Fibroblast of the conjunctiva (primary cell): ENCODE measurements at regions not wholly inside any gene's neighbourhood (a gene's known extent, or its start where the extent isn't known, plus 50 kb on each side); places are given as distances from the start of the nearest gene placed in this dataset.

Experiments used
- DNase-seq: peaks from one replicate; pipeline ENCODE4 v3.0.0-alpha.2; 2010; ENCODE audit warnings: low read depth

DNA sequence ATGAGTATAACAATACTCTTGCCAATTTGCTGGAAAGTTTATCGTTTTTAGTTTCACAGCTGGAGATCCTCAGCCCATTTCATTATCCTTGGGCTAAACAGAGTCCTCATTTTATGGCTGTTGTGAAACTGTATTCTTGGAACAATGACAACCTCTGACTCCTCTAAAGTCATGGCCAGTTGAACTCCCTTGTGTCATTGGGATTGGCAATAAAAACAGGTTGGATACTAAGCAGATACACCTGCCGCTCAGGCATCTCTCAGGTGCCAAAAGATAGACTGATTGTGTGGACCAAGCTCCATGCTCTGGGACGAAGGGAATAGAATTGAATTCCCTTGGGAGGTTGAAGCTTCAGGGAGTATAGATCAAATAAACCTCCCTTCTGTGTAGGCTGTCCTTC lies 182.2 kb downstream of the WDR11 start:
- DNase-seq, result no peak

DNA sequence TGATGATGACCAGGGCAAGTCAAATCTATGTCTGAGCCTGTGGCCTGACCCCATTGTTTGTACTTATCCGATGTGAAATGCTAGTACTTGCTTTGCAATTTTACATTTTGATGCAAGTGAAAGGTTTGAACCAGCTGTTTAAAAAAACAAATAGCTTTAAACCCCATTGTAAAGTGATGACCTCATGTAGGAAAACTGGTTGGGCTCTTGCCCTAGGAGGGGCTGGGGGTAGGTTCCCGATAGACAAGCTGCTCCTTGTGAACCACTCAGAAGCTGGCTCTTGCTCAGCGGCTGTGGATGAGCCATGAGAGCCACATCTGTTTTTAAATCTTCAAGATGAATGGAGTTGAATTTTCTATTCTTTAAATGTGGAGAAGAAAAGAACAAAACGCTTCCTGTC lies 185.3 kb downstream of the WDR11 start:
- no peak for DNase-seq

DNA sequence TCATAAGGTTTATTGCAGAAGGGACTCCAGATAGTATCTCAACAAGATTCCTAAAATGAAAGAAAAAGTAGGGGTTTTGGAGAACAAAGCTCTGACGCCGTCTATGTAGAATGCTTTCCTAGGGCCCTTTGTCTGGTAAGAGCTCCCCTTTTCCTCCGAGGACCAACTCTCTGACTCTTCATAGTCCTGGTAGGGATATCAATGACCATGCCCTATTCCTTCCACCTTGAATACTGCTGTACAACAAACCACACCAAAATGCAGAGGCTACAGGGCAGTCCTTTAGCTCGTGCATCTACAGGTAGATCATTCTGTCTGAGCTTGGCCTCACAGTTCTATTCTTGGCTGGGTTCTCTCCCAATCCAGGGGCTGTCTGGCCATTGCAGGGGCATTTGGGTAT lies 190.3 kb downstream of the WDR11 start:
- DNase-seq, result no peak

DNA sequence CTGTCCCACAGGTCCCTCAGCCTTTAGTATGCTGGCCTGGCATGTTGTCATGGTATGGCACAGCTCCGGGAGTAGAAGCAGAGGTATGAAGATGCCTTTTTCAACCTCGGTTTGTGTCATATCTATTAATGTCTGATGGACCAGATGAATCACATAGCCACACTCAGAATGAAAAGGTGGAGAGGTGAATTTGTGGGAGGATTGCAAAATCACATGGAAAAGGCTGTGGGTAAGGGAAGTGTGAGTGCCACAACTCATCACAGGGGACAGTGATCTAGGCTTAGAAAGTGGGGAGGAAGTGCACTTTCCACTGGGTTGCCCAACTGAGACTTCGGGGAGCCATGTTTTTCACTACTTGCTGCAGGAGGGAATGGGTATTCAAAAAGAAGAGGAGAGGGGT lies 190.7 kb downstream of the WDR11 start:
- no peak for DNase-seq

DNA sequence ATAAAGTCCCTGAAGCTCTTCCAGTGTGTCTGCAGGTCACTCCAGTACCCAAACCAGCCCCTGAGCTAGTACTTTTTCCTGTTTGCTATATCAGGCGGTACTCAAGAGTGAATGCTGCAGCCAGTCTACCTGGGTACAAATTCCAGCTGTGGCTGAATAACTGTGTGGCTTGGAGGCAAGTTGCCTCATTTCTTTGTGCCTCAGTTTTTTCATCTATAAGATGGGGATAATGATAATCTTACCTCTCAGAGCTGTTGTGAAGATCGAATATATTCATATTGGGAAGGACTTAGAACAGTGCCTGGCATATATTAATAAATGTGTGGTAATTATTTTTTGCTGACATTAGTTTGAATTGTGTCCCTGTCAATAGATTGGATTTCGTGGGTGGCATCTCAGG lies 191.2 kb downstream of the WDR11 start:
- DNase-seq, result no peak

DNA sequence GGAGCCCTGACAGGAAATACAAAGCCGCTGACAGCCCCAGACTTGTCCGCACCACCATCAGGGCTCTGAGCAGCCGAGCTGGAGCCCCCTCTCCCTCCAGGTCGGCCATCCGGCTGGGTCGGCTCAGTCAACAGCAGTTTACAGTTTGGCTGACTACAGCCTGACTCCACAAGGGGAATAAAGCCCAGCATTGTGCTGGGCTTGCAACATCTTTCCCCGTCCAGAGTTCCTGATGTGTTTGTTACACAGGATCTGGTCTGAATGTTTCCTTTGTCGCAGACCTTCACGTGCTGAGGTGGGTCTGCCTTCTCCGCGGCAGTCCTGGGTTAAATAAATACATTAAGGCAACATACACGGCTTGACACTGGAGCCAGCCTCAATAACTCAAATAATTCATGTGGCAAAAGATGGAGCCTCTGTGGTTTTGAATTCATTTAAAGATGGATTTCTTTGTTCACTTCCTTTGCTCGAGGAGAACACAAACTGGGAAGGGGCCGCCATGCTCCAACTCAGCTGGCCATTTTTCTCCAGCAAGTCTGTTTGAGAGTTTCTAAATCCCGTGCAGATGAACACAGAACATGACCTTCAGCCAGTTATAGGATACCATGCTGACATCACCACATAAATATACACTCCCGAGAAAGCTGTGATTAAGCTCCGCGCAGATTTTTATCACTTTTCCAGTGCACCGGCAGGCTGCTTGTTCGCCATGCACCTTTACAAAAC lies 192.1 kb downstream of the WDR11 start:
- no peak for DNase-seq

DNA sequence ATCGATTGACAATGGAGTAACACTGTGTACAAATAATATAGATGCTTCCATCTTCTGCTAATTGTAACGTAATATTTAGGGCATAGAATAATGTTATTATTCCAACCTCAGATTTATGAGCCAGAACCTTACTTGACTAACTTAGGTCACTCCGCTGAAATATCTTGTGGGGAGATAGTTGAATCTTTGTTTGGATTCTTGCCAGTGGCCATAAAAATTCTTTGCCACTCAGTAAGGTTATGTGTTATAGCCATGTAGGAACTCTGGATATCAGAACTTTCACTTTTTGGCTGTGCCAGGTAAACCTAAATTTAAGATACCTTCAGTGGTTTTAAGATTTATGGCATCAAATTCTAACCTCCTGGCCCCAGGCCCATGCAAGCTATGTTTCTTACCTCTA lies 197.6 kb downstream of the WDR11 start:
- DNase-seq, result no peak

DNA sequence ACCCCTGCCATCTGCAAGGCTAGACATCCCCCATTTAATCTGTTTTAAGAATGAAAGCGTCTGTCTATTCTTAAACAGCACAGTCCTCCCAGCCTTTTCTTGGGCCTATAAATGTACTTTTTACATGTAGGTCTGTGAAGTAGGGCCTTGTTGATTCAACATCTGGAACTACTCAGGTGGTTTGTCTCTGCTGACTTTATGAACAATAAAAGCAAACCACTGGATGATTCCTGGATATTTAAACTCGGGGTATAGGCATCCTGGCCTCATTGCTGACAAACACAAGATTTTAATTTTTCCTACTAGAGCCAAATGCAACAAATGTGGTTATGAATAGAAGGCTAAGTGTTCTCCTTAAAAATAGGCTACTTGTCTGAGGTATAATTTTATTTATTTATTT lies 198.3 kb downstream of the WDR11 start:
- DNase-seq, result no peak

DNA sequence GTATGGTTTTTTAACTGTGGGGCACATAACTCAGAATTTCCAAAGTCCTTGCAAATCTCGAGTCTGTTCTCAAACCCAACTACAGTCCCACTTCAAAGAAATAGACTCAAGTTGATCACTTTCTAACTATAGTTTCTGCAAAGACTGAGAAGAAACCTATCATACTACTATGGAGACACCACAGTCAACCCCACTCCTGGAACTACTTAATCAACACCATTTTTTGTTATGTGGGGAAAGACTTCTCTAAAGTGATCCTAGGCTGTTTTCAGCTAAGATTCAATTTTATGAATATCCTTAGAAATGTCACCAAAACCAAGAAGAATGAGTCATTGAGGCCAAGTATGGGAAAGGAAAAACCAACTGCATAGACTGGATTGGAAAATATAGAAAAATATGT lies 198.8 kb downstream of the WDR11 start:
- DNase-seq, result no peak

DNA sequence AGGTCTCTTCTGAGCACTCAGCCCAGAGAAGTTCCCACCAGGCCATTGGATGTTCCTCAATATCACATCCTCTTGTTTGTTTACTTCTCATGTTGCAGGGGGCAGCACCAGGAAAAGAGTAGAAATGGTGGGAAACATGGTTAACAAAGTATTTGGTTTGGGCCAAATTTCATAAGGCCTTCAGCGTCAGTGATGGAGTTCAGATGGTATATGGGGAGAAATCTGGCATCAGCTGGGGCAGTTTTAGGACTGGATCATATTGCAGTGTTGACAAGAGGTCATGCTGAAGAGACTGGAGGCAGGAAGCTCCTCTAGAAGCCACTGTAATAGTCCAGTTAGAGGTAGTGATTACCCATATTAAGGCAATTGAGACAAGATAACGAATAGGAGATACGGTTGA lies 200.0 kb downstream of the WDR11 start:
- no peak for DNase-seq

DNA sequence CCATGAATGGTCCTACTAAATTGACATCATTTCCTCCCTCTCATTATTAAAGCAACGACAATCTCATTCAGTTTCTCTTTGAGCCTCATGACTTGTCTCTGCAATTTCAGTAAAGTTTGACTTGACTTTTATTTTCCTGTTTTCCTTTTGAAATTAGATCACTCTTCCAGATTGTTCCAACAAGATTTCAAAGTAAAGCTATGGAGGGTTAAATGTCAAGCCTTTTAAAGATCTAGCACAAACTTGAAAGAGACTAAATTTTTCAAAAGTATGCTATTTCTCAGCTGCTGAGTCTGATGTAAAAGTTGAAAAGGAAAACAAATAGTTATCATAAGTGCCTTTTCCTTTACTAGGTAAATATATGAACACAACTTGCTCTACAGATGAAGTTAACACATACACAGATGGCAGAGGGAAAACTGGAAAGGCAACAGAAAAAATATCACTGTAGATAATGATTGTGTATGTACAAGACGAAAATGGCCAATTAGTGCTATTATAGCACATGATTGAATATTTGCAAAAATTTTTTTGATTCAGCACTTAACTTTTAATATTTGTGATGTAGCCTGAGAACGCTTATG lies 200.6 kb downstream of the WDR11 start:
- DNase-seq, result no peak

DNA sequence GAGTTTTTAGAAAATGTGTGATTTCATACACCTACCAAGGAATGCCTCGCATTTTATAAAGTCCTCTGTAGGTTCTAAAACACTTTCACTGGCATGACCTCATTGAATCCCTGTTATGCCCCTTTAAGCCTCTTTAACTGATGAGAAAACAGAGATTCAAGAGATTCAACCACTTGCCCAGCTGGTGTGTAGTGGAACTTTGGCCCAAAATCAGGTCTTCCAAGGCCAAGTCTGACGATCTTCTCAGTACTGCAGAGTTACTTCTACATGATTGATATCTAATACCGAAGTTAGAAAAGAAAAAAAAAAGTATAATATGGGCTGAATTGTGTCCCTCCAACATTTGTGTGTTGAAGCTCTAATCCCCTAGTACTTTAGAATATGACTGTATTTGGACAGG lies 202.0 kb downstream of the WDR11 start:
- DNase-seq, result no peak

DNA sequence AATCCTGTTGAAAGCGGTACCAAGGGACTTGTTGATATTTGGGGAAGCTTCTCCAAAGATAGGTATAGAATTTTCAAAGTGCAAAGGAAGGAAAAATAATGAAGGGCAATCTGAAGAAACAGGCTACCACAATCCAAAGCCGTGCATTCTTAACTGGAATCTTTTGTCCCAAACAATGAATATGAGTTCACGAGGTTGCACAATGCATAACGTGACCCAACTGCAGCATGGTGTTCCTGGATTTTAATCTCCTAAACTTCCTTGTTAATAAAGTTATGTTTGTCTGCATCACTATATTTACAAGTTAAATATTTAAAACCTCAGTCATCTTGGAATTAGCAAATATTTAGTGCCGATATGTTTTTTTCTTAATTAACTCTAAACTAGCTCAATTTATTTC lies 203.7 kb downstream of the WDR11 start:
- DNase-seq, result no peak

DNA sequence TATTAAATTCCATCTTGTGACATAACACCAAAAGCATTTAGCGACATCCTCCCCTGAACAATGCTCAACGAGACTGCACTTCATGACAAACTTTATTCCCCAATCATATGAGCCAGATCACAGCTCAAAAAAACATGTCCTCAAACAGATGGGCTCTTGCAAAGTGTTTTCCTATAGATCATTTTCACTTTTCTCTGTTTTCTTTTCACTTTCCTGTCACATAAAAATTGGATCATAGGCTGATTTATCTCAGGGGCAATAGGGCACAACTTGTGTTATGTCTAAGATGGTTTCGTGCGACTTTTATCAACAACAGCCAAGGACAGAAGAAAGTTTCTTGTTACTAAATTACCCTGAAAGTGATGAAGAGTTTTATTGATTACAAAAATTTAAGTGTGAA lies 206.1 kb downstream of the WDR11 start:
- no peak for DNase-seq

DNA sequence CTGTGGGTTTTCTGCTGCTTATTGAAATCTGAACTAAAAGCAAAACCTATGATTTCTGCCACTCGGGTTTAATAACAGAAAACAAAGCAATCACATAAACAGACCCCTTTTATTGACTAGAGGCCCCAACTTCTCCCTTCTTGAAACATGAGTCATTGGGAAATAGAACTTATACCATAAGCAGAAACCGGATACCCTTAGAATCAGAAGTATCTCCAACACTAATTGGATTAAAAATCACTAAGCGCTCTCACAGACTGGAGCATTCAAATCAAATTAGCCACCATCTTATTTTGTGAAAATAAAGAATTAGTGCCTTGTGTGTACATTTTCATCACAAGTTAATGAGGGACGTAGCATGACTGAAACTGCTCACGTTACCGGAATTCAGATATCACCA lies 206.9 kb downstream of the WDR11 start:
- no peak for DNase-seq

DNA sequence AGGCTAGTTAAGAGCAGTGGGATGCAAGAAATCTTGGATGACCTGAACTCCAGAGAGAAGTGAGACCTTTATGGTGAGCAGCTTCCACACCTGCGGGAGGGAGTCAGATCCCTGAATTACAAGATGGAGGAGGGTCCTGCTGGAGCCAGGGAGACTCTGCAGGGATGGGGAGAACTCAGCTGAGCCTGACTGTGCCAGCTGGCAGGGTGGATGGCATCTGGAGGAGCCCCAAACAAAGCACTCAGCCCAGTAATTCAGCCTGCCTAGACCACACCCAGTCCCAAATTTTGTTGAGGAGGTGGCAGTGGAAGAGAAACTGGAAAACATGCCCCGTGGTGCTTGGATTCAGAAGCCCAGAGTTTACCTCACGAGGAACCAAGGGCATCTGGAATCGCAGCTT lies 208.2 kb downstream of the WDR11 start:
- no peak for DNase-seq

DNA sequence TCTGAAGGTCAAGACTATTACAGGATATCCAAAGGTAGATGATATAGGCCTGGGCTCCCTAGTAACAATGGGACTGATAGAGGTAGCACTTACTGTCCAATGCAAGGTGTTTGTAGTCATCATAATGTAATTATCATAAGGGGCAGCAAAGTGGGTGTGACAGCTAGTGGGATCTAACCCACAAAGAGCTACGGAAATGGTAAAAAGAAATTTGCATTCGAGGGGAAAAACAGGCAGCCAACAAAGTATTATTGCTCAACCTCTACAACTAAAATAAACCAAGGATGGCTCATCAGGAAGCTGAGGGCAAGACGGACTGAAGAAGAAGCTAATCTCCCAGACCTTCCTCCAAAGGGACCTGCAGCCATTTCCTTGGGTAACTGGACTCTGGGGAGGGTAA lies 211.0 kb downstream of the WDR11 start:
- no peak for DNase-seq

DNA sequence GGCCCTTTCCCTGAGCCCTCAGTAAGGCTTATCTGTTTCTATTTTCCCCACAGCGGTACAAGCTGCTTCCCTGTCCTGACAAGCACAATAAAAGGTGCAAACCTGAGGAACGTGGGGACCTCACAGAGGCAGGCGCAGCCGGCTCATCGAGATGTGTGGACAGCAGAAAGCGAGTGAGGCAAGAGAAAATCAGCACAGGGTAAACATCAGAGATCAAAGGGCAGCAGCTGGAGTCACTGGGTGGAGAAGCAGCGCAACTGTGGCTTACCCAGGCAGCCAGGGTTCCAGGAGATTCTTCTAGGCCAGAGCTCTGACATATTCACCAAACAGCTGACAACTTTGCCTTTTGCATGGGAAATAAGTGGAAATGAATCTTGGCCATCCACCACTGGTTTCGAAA lies 212.6 kb downstream of the WDR11 start:
- no peak for DNase-seq

DNA sequence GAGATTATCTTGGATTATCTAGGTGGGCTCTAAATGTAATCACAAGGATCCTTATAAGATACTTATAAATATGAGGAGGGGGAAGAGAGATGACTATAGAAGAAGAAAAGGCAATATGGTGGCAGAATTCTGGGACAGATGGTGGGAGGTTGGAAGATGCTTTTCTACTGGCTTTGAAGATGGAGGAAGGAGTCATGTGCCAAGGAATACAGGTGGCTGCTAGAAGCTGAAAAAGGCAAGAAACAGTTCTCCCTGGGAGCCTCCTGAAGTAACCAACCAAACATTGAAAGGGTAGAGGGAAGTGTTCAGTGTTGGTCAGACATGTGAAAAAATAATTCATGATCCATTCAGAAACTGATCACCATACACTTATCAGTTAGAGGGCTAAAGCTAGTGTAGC lies 213.3 kb downstream of the WDR11 start:
- no peak for DNase-seq

DNA sequence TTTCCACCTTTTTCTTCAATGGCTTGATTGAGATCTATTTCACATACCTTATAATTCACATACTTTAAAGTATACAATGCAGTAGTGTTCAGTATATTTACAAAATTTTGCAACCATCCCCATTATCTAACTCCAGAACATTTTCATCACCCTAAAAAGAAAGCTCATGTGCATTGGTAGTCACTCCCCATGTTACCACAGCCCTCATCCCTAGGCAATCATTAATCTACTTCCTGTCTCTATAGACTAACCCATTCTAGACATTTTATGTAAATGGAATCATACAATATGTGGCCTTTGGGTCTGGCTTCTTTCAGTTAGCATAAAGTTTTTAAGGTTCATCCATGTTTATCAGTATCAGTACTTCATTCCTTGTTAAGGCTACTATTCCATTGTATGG lies 214.2 kb downstream of the WDR11 start:
- no peak for DNase-seq

DNA sequence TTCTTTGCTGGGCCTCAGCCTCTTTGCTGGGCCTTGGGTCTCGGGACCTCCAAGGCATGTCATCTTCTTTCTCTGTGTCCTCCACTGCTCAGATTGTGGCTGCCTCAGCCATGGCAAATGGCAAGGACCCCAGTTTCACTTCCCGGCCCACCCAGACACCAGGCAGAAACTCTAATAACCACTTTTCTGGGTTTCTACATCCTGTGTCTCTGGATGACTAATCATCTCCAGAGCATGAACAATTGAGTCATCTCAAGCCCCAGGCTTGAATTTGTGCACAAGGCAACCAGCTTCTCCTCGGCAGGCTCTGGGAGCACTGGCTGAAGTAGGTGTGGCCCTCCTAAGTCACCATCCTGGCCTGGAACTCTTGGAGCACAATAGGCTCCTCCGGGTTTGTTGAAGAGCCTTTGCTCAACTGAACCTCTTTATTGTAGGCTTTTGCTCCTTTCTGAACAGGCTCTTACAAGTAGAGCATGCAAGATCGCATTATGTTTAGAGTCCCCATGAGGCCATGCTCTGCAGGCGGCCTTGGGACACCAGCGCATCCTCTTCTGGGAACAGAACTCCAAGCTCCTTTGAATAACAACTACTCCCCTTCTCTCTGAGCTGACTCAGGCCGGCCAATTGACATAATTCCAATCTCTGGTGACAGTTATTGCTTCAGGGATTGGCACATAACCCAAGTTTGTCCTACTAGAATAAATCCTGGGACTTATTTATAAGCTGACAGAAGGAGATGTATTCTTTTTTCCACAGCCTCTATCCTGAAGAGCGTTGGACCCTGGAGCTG lies 218.1 kb downstream of the WDR11 start:
- DNase-seq, result no peak

DNA sequence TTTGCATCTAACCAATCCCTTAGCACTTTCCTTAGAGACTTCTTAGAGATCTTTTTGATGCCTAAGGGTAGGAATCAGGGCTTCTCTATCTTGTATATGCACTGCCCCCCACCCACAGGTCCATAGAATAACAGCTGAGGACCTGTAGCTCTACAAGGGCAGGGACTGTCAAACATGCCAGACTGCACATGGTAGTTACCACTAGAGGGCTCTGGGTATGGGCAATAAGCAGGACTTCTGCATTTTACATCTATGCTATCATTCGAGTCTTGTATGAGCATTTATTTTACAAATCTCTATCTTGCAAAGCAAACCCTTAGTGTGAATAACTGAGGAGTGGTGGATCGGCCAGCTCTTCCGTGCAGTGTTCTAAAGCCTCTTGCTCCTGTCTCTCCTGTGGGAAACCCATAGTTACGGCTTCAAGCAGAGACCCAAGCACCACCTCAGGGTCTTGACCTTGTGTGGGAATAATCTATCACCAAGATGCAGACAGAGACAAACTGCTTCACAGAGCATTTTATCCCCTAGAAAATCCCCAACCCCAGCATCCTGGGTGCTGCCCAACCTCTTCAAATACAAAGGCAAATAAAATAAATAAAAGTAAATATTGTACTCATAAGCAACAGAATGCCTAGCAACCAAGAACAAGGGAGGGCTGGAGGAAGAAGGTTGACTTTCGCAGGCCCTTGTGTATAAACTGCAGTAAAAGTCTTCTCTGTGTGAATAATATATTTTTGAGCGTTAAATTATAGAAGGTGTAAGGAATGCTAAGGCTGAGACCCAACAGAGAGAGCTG lies 219.3 kb downstream of the WDR11 start:
- no peak for DNase-seq

DNA sequence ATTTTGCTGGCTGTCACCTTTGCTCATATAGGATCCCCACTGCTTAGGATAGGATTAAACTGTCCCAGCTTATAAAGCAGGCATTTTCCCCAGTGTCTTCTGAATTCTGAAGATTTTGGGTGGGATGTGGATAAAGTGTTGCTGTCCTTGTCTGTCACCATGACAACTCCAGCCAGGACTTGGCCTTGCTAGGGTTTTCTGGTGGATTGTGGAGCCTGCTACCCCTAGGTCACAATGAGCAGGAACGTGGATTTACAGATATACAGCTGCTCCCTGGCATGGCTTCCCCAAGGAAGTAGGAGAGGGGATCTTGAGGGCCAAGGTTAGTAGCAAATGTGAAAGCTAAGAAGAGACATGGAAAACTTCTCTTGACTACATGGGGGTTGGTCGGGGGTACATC lies 220.7 kb downstream of the WDR11 start:
- no peak for DNase-seq
